Caco-2 (cell line): ENCODE measurements at regions not wholly inside any gene's neighbourhood (a gene's known extent, or its start where the extent isn't known, plus 50 kb on each side); places are given as distances from the start of the nearest gene placed in this dataset.
"Not testable (repeated sequence)": the region's sequence is repeated elsewhere in the genome, so short reads cannot be mapped to it uniquely, and the experiment has no call there.

Experiments
- BruUV-seq: library from RNA; stranded (reverse); fragments of 400-500 nt; replicated peaks from 2 replicates; lab custom pipeline; 2021; lab: Mats Ljungman, UMichigan
- CTCF ChIA-PET: fragments of 300-600 bp; sonication (Branson Sonifier 250); formaldehyde crosslinking; loops from one replicate; lab custom pipeline; 2022; ENCODE audit warnings: antibody characterized with exemption; lab: Charles Lee
- POLR2A ChIA-PET: fragments of 300-600 bp; sonication (Branson Sonifier 250); formaldehyde crosslinking; loops from one replicate; lab custom pipeline; 2022; ENCODE audit warnings: antibody characterized with exemption; lab: Charles Lee
- DNase-seq, 2 experiments: peaks; one replicate each; pipeline versions ENCODE4 v3.0.0 to v3.0.0-alpha.2; 2020 to 2022
- H3K27me3 ChIP-seq: replicated peaks from 2 replicates; pipeline ENCODE4 v1.6.0; 2011; ENCODE audit warnings: low read length; ENCODE audit not compliant: control insufficient read depth, insufficient read depth
- H3K36me3 ChIP-seq: 2 replicates; pipeline ENCODE4 v1.5.1; 2011; ENCODE audit warnings: low read length; ENCODE audit not compliant: control insufficient read depth, insufficient read depth
- H3K4me1 ChIP-seq: fragments of 250-450 bp; sonication (Bioruptor Pico); 2 replicates; pipeline ENCODE4 v1.5.1; 2020; ENCODE audit warnings: mild to moderate bottlenecking
- H3K4me3 ChIP-seq: 2 replicates; pipeline ENCODE4 v1.5.1; 2011; ENCODE audit warnings: low read depth, mild to moderate bottlenecking, control low read depth, low read length
- H3K9me3 ChIP-seq: fragments of 250-450 bp; sonication (Bioruptor Pico); 2 replicates; pipeline ENCODE4 v1.5.1; 2020; ENCODE audit warnings: mild to moderate bottlenecking, moderate library complexity
- H3K27ac Mint-ChIP-seq: one replicate; pipeline ENCODE4 v1.8.0; 2022; ENCODE audit warnings: mixed read lengths; ENCODE audit not compliant: unreplicated experiment
- H3K27me3 Mint-ChIP-seq: one replicate; pipeline ENCODE4 v1.8.0; 2022; ENCODE audit warnings: mixed read lengths; ENCODE audit not compliant: insufficient read depth, unreplicated experiment
- H3K36me3 Mint-ChIP-seq: one replicate; pipeline ENCODE4 v1.8.0; 2022; ENCODE audit warnings: mild to moderate bottlenecking, mixed read lengths; ENCODE audit not compliant: insufficient read depth, unreplicated experiment
- H3K4me1 Mint-ChIP-seq: one replicate; pipeline ENCODE4 v1.8.0; 2022; ENCODE audit warnings: low read depth, mixed read lengths; ENCODE audit not compliant: unreplicated experiment
- H3K4me3 Mint-ChIP-seq: one replicate; pipeline ENCODE4 v1.8.0; 2022; ENCODE audit warnings: mild to moderate bottlenecking, moderate library complexity, mixed read lengths; ENCODE audit not compliant: unreplicated experiment
- H3K9me3 Mint-ChIP-seq: one replicate; pipeline ENCODE4 v1.8.0; 2022; ENCODE audit warnings: mixed read lengths; ENCODE audit not compliant: unreplicated experiment
- intact Hi-C: fragments of 100-400 bp; cut with micrococcal nuclease; formaldehyde crosslinking; loops from one replicate; pipeline ENCODE4 v1.10.0; 2022; ENCODE audit not compliant: unreplicated experiment
- TF ChIP-seq, protein P1 (sequence below), 2 experiments: fragments of 200-600 bp in 1 of 2; IDR thresholded peaks; 1 replicate in 1 of 2; 2 replicates in 1 of 2; pipeline versions ENCODE4 v1.5.1 to v1.8.0; 2011 to 2022; ENCODE audit warnings: antibody characterized with exemption in 1 of 2, control low read depth in 1 of 2, inconsistent platforms in 1 of 2, low read depth in 1 of 2, low read length in 1 of 2, mild to moderate bottlenecking in 1 of 2, moderate library complexity in 1 of 2; ENCODE audit not compliant: insufficient read depth in 1 of 2, severe bottlenecking in 1 of 2, unreplicated experiment in 1 of 2

DNA sequence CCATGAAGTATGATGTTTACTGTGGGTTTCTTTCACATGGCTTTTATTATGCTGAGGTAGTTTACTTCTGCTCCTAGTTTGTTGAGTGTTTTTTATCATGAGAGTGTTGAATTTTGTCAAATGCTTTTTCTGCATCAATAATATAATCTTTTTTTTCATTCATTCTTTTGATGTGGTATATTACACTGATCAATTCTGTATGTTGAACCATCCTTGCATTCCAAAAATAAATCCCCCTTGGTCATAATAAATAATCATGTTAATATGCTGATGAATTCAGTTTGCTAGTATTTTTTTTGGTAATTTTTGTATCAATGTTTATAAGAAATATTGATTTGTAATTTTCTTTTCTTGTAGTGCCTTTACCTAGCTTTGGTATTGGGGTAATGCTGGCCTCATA, 97.9 kb upstream of the ZNF648 start:
- POLR2A ChIA-PET = no interaction called here
- intact Hi-C loops = no loop called here
- no TSS peak for BruUV-seq
- DNase-seq = no peak
- Histone ChIP-seq H3K4me3 (no peak overlapping the region), H3K9me3 (peaks cover 13% of the 10 kb centered on the region; the same call in 1 of the 2 replicates), H3K36me3 (no peaks in the 10 kb centered on the region), H3K4me1 (no peaks in the 10 kb centered on the region), H3K27me3 (no peaks in the 10 kb centered on the region)
- Mint-ChIP-seq H3K4me1 (no peaks in the 10 kb centered on the region), H3K4me3 (no peak overlapping the region), H3K36me3 (no peaks in the 10 kb centered on the region), H3K9me3 (peaks cover 27% of the 10 kb centered on the region), H3K27ac (no peak overlapping the region), H3K27me3 (no peaks in the 10 kb centered on the region)
- CTCF ChIA-PET = no interaction called here
- TF ChIP-seq, protein P1, sequence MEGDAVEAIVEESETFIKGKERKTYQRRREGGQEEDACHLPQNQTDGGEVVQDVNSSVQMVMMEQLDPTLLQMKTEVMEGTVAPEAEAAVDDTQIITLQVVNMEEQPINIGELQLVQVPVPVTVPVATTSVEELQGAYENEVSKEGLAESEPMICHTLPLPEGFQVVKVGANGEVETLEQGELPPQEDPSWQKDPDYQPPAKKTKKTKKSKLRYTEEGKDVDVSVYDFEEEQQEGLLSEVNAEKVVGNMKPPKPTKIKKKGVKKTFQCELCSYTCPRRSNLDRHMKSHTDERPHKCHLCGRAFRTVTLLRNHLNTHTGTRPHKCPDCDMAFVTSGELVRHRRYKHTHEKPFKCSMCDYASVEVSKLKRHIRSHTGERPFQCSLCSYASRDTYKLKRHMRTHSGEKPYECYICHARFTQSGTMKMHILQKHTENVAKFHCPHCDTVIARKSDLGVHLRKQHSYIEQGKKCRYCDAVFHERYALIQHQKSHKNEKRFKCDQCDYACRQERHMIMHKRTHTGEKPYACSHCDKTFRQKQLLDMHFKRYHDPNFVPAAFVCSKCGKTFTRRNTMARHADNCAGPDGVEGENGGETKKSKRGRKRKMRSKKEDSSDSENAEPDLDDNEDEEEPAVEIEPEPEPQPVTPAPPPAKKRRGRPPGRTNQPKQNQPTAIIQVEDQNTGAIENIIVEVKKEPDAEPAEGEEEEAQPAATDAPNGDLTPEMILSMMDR (IDR thresholded peaks at IDR 0.05; ENCODE audit: insufficient read depth in 1 of 2, low read depth in 1 of 2, low read length in 1 of 2, severe bottlenecking in 1 of 2, unreplicated experiment in 1 of 2) = no peak

DNA sequence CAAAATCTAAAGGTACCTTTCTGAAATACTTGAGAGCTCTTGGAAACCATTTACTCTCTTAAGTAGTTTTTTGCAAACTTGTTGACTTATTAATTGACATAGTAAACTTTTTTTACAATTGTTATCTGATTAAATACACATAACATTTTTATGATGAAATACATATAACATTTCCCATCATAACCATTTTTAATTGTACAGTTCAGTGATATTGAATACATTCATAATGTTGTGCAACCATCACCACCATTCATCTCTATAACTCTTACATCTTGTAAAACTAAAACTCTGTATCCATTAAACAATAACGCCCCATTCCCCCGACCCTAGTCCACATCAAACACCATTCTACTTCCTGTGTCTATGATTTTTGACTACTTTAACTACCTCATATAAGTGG, 95.7 kb upstream of the ZNF648 start:
- H3K9me3 Mint-ChIP-seq = peaks cover 27% of the 10 kb centered on the region
- intact Hi-C loops = no loop called here
- no peak for DNase-seq

DNA sequence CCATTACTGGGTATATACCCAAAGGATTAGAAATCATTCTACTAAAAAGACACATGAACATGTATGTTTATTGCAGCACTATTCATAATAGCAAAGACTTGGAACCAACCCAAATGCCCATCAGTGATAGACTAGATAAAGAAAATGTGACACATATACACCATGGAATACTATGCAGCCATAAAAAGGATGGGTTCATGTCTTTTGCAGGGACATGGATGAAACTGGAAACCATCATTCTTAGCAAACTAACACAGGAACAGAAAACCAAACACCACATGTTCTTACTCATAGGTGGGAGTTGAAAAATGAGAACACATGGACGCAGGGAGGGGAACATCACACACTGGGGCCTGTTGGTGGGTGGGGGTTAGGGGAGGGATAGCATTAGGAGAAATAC, 92.9 kb upstream of the ZNF648 start:
- intact Hi-C loops, H3K36me3 Mint-ChIP-seq, DNase-seq, H3K27me3 ChIP-seq, H3K4me3 Mint-ChIP-seq, H3K9me3 ChIP-seq, CTCF ChIA-PET, H3K4me3 ChIP-seq, BruUV-seq, POLR2A ChIA-PET, H3K4me1 ChIP-seq, H3K27me3 Mint-ChIP-seq, H3K36me3 ChIP-seq, H3K4me1 Mint-ChIP-seq, H3K27ac Mint-ChIP-seq: not testable (repeated sequence)
- H3K9me3 Mint-ChIP-seq = peaks cover 15% of the 10 kb centered on the region

More for the DNA sequence above, 95.7 kb upstream of the ZNF648 start:
- H3K4me1 Mint-ChIP-seq = no peaks in the 10 kb centered on the region
- no peak overlapping the region for H3K4me3 Mint-ChIP-seq
- Histone ChIP-seq H3K4me3 (no peak overlapping the region), H3K27me3 (no peaks in the 10 kb centered on the region), H3K4me1 (no peaks in the 10 kb centered on the region), H3K36me3 (no peaks in the 10 kb centered on the region), H3K9me3 (peaks cover 13% of the 10 kb centered on the region; the same call in 1 of the 2 replicates)
- BruUV-seq = no TSS peak
- ChIA-PET CTCF (no interaction called here), POLR2A (no interaction called here)
- no peak overlapping the region for H3K27ac Mint-ChIP-seq
- H3K27me3 Mint-ChIP-seq = no peaks in the 10 kb centered on the region
- H3K36me3 Mint-ChIP-seq = no peaks in the 10 kb centered on the region
- TF ChIP-seq, protein P1 (IDR thresholded peaks at IDR 0.05; ENCODE audit: insufficient read depth in 1 of 2, low read depth in 1 of 2, low read length in 1 of 2, severe bottlenecking in 1 of 2, unreplicated experiment in 1 of 2) = no peak
